ENCODE measurements at regions not wholly inside any gene's neighbourhood (a gene's known extent, or its start where the extent isn't known, plus 50 kb on each side); places are given as distances from the start of the nearest gene placed in this dataset.
A peak's percentile ranks its signal among the peaks of the same experiment; 100 is the strongest.

DNA sequence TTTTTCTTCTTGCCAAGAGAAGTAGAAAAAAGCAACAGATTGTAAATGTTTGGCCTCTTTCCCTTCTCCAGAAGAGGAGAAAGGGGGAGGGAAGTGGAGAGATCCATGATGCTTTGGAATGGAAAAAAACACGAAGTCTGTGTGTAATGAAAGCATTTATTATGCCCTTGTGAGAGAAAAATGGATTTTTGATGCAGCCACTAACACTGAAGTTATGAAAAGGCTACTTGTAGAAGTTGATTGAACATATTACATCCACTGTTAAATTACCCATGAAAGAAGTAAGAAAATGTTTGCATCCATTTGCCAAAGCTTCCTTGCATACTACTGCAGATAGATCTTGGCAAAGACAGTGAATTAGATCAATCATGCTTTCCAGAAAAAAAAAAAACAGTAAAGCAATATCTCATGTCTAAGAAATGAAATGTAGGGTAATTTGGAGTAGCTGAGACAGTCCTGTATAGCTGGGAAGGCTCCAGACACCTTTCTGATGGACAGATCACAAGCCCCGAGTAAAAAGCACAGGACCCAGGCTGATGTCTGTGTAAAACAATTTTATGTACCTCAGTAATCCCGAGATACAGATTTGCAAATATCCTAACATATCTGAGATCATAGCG is 295.5 kb downstream of the PLOD2 start:
- H3K4me1 ChIP-seq (ENCODE audit: insufficient read depth, low read length) = no peaks in the 10 kb centered on the region
- Mint-ChIP-seq H3K4me1 (ENCODE audit: low read depth, unreplicated experiment) (no peaks in the 10 kb centered on the region), H3K27ac (ENCODE audit: unreplicated experiment) (no peak overlapping the region), H3K9me3 (ENCODE audit: unreplicated experiment) (no peaks in the 10 kb centered on the region), H3K36me3 (ENCODE audit: low read depth, unreplicated experiment) (no peaks in the 10 kb centered on the region), H3K27me3 (ENCODE audit: low read depth, unreplicated experiment) (no peaks in the 10 kb centered on the region), H3K4me3 (ENCODE audit: unreplicated experiment) (no peak overlapping the region)
- no peaks in the 10 kb centered on the region for H4K20me1 ChIP-seq (ENCODE audit: insufficient read depth, low read length)
- H3K27ac ChIP-seq (ENCODE audit: low read depth, low read length) = no peak overlapping the region
- DNase-seq (ENCODE audit: low read depth) (peak; percentile 58), FAIRE-seq (no peak)
- H3K27me3 ChIP-seq (ENCODE audit: insufficient read depth, low read length) = no peaks in the 10 kb centered on the region
- H3K9ac ChIP-seq (ENCODE audit: low read length) = no peak overlapping the region
- H3K9me3 ChIP-seq (ENCODE audit: insufficient read depth, low read depth, low read length) = no peaks in the 10 kb centered on the region
- no peak overlapping the region for H3K4me3 ChIP-seq (ENCODE audit: insufficient read depth, low read depth, low read length)
- H2AFZ ChIP-seq (ENCODE audit: low read depth, low read length) = no peak overlapping the region
- no peaks in the 10 kb centered on the region for H3K79me2 ChIP-seq (ENCODE audit: insufficient read depth, low read length)
- TF ChIP-seq EZH2 (IDR thresholded peaks at IDR 0.05; ENCODE audit: insufficient read depth, low read length) (no peak), CTCF (IDR thresholded peaks at IDR 0.05; ENCODE audit: insufficient read depth, low read depth, low read length) (no peak)
- H3K4me2 ChIP-seq (ENCODE audit: low read length) = no peak overlapping the region
- H3K36me3 ChIP-seq (ENCODE audit: insufficient read depth, low read length) = no peaks in the 10 kb centered on the region

DNA sequence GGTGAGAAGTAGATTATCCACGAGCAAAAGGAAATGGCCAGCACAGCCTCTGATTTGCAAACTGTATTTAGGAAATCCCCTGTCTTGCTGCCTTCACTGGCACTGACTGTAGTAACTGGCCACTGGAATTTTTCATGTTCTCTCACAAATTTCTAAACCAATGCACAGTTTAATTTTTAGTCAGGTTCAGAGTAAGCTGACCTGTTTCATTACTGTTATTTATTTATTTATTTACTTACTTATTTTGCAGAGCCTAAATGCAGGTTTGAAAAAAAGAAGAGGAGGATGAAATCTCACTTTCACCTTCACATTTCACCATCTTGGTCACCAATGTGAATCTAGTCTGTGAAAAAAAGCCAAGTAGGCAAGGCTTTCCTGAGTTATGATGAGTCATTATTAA is 291.0 kb downstream of the PLOD2 start:
- TF ChIP-seq CTCF (IDR thresholded peaks at IDR 0.05; ENCODE audit: insufficient read depth, low read depth, low read length) (no peak), EZH2 (IDR thresholded peaks at IDR 0.05; ENCODE audit: insufficient read depth, low read length) (no peak)
- H3K4me2 ChIP-seq (ENCODE audit: low read length) = no peak overlapping the region
- no peaks in the 10 kb centered on the region for H3K36me3 ChIP-seq (ENCODE audit: insufficient read depth, low read length)
- Mint-ChIP-seq H3K36me3 (ENCODE audit: low read depth, unreplicated experiment) (no peaks in the 10 kb centered on the region), H3K4me1 (ENCODE audit: low read depth, unreplicated experiment) (no peaks in the 10 kb centered on the region), H3K27me3 (ENCODE audit: low read depth, unreplicated experiment) (no peaks in the 10 kb centered on the region), H3K9me3 (ENCODE audit: unreplicated experiment) (peaks cover 3% of the 10 kb centered on the region), H3K4me3 (ENCODE audit: unreplicated experiment) (no peak overlapping the region), H3K27ac (ENCODE audit: unreplicated experiment) (no peak overlapping the region)
- H3K9me3 ChIP-seq (ENCODE audit: insufficient read depth, low read depth, low read length) = no peaks in the 10 kb centered on the region
- no peak for FAIRE-seq
- no peak overlapping the region for H2AFZ ChIP-seq (ENCODE audit: low read depth, low read length)
- H3K79me2 ChIP-seq (ENCODE audit: insufficient read depth, low read length) = no peaks in the 10 kb centered on the region
- H3K4me3 ChIP-seq (ENCODE audit: insufficient read depth, low read depth, low read length) = no peak overlapping the region
- no peaks in the 10 kb centered on the region for H3K4me1 ChIP-seq (ENCODE audit: insufficient read depth, low read length)
- no peak overlapping the region for H3K9ac ChIP-seq (ENCODE audit: low read length)
- H3K27me3 ChIP-seq (ENCODE audit: insufficient read depth, low read length) = no peaks in the 10 kb centered on the region
- no peaks in the 10 kb centered on the region for H4K20me1 ChIP-seq (ENCODE audit: insufficient read depth, low read length)
- no peak for DNase-seq (ENCODE audit: low read depth)
- no peak overlapping the region for H3K27ac ChIP-seq (ENCODE audit: low read depth, low read length)

DNA sequence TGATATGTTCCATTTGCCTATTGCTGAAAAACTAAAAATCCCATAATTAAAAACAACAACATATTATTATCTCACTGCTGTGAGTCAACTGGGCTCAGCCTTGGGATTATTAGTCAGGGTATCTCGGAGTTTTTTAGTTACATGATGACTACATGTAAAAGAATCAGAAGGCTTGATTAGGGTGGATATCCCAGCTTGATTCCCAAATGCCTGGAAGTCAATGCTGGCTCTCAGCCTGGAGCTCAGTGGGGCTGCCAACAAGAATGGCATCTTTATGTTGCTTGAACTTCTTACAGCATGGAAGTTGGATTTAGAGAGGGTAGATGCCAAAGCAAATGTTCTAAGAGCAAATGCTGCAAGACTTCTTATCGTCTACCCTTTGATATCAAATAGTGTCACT is 278.5 kb downstream of the PLOD2 start:
- no peak for FAIRE-seq
- Mint-ChIP-seq H3K36me3 (ENCODE audit: low read depth, unreplicated experiment) (no peaks in the 10 kb centered on the region), H3K27ac (ENCODE audit: unreplicated experiment) (no peak overlapping the region), H3K4me3 (ENCODE audit: unreplicated experiment) (no peak overlapping the region), H3K27me3 (ENCODE audit: low read depth, unreplicated experiment) (no peaks in the 10 kb centered on the region), H3K4me1 (ENCODE audit: low read depth, unreplicated experiment) (no peaks in the 10 kb centered on the region), H3K9me3 (ENCODE audit: unreplicated experiment) (no peaks in the 10 kb centered on the region)
- no peaks in the 10 kb centered on the region for H3K4me1 ChIP-seq (ENCODE audit: insufficient read depth, low read length)
- H2AFZ ChIP-seq (ENCODE audit: low read depth, low read length) = no peak overlapping the region
- no peaks in the 10 kb centered on the region for H4K20me1 ChIP-seq (ENCODE audit: insufficient read depth, low read length)
- no peak overlapping the region for H3K4me2 ChIP-seq (ENCODE audit: low read length)
- H3K4me3 ChIP-seq (ENCODE audit: insufficient read depth, low read depth, low read length) = no peak overlapping the region
- no peaks in the 10 kb centered on the region for H3K9me3 ChIP-seq (ENCODE audit: insufficient read depth, low read depth, low read length)
- H3K27me3 ChIP-seq (ENCODE audit: insufficient read depth, low read length) = no peaks in the 10 kb centered on the region
- no peak overlapping the region for H3K9ac ChIP-seq (ENCODE audit: low read length)
- TF ChIP-seq EZH2 (IDR thresholded peaks at IDR 0.05; ENCODE audit: insufficient read depth, low read length) (no peak), CTCF (IDR thresholded peaks at IDR 0.05; ENCODE audit: insufficient read depth, low read depth, low read length) (no peak)
- peak; percentile 26 for DNase-seq (ENCODE audit: low read depth)
- no peaks in the 10 kb centered on the region for H3K36me3 ChIP-seq (ENCODE audit: insufficient read depth, low read length)
- no peak overlapping the region for H3K27ac ChIP-seq (ENCODE audit: low read depth, low read length)
- no peaks in the 10 kb centered on the region for H3K79me2 ChIP-seq (ENCODE audit: insufficient read depth, low read length)

Data from astrocyte (in vitro differentiated cells and primary cell).